GM21576 (cell line): ENCODE measurements at regions not wholly inside any gene's neighbourhood (a gene's known extent, or its start where the extent isn't known, plus 50 kb on each side); places are given as distances from the start of the nearest gene placed in this dataset.
"Not testable (repeated sequence)": the region's sequence is repeated elsewhere in the genome, so short reads cannot be mapped to it uniquely, and the experiment has no call there.

Source experiments
- ATAC-seq: cut with Tn5 transposase; IDR thresholded peaks from one replicate; pipeline ENCODE4 v1.9.1; 2021; ENCODE audit warnings: mild to moderate bottlenecking, moderate library complexity; ENCODE audit not compliant: unreplicated experiment

- ATAC-seq: not testable (repeated sequence)
Measured at GRCh38 chr16:79881107-79881506, 280.6 kb upstream of the MAF start.

GRCh38 chr16:79876332-79876730 lies 275.8 kb upstream of the MAF start:
- no peak for ATAC-seq

DNA sequence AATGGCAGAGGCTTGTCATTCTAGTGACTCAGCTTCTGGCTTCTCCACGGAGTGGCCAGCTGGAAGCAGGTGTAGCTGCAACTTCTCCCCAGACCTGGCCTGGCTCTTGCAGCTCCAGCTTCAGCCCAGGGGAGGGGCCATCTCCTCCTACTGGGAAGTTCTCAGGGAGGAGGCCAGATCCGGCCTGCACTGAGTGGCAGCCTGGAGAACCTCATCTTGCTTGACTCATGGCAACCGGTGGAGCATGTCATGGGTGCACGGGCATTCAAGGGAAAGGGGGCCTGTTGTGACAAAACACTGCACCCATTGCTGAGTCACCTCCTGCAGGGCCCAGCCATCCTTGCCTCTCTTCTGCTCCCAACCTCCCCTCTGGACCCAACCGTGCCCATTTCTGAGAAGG lies 273.9 kb upstream of the MAF start:
- no peak for ATAC-seq

DNA sequence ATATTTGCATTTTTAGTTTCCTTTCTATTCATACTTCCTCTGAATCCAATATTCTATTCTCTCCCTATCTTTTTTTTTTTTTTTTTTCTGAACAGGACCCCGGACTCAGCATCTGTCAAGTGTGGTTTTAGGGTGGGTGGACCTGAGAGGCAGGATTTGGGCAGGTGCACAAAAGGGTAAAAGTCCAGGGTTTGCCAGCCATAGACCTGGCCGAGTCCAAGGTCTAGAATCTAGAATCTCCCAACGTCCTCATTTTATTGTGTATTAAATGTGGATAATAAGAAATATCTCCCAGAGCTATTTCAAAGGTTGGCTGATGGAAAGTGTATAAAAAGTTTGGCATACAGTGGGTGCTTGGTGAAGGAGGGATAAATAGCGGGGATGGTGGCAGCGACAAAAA lies 273.3 kb upstream of the MAF start:
- ATAC-seq: no peak

DNA sequence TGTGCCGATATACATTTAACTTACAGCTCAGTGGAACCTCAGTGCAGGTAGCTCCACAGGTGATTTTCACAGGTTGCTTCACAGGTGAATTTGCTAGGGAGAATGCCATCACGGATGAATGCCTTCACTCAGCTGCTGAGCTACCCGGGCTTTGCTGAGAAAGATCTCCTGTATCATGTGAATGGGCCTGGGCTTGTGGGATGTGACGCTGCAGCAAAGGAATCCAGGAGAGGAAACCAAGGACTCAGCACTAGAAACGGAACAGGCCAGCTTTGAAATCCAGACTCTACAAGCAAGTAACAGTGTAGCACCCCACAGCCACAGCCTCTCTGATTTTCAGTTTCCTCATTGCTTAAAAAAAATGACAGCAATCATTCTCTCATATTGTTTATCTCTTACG lies 271.4 kb upstream of the MAF start:
- no peak for ATAC-seq

DNA sequence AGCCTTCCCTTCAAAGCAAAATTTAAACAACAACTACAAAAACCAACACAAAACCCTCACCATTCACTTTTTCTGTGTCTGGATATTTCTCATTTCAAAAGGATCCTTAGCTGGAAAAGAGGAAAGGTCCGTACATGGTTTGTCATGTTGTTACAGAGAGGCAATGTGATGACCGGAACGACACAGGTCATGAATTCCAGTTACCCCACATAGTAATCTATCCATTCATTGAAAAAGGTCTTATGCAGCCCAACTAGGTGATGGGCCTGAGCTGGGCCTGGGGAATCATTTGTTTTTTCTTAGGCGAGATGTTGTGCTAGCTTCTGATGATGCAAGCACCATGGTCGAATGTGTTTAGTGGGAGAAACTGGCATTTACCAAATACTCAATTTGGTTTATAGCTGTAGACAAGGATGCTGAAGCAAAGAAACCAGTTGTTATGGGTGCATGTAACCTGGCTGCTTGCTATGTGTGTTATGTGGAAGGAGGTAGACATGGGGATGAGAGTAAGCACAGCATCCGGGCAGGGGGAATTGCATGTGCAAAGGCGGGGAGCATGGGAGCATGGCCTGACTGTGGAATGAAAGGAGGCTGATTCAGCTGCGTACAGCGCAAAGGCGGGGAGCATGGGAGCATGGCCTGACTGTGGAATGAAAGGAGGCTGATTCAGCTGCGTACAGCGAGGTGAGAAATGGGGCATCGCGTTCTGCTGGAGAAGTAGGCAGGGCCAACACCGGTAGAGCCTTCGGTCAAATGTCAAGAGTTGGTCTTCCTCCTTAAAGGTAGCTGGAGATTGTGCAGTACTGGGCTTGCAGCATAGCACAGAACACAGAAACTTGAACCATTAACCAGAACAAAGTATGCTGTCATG lies 269.7 kb upstream of the MAF start:
- ATAC-seq: no peak

- no peak for ATAC-seq
Measured at GRCh38 chr16:79869304-79870015, 268.9 kb upstream of the MAF start.

GRCh38 chr16:79868841-79869240 lies 268.3 kb upstream of the MAF start:
- no peak for ATAC-seq

- ATAC-seq: no peak
Measured at GRCh38 chr16:79867425-79867997, 267.0 kb upstream of the MAF start.

DNA sequence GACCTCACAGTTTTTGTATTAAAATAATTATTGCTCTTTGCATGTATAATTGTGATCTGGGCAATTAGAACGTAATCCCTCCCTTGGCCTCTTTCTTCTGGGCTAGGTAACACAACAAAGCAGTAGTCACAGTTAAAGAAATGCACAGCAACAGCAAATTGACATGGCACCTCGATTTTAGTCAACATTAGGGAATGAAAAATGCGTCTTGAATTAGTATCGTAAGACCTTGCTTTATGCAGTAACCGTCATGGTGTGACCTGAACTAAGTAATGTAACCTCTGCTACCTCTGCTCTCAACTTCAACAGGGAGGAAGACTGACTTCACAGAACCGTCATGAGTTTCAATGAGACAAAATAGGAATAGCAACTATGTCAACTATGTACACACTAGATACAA lies 265.4 kb upstream of the MAF start:
- no peak for ATAC-seq

DNA sequence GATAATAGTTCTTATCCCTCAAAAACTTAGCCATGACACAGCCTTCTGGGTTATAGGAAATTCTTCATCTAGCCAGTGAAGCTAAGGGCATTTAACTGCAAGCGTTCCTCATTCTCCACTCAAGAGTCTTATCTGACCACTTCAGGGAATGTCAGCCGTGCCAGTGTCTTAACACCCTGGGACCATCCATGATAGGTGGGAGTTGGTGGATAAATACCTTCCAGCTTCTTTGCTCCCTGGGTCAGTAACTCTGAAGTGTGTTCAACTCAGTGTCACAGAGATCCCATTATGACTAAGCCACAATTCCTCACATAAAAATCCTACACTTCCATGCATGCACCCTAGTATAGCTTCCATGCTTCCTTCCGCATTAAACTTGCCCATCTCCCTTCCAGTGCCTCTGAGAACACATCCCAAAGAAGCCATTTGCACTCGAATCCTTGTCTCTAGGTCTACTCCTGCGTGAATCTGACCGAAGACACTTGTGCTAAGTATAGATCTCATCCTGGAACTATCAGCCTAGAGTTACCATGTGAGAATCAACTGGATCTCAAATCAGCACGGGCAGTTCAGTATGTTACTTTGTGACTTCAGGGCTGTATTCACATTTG lies 264.3 kb upstream of the MAF start:
- ATAC-seq: no peak

- no peak for ATAC-seq
Measured at GRCh38 chr16:79864032-79864780, 263.7 kb upstream of the MAF start.

- ATAC-seq: no peak
Measured at GRCh38 chr16:79863128-79864031, 262.8 kb upstream of the MAF start.

DNA sequence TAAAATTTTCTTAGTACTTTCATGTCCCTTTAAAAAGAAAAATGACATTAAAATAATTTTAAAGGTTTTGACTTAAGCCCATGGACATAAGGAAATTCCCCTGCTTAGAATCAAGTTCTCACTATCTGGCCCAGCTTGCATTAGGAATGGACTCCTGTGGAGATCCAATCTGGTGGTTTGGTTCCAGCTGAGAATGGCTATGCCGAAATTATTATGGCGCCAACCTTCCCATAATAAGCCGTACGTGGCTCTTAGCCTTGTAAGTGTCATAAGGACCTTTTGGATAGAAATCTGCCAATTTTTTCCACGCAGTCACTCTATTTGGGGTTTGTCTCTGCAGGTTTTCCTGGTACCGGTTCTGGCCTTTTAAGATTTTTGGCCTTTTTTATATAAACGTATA lies 262.1 kb upstream of the MAF start:
- ATAC-seq: no peak

DNA sequence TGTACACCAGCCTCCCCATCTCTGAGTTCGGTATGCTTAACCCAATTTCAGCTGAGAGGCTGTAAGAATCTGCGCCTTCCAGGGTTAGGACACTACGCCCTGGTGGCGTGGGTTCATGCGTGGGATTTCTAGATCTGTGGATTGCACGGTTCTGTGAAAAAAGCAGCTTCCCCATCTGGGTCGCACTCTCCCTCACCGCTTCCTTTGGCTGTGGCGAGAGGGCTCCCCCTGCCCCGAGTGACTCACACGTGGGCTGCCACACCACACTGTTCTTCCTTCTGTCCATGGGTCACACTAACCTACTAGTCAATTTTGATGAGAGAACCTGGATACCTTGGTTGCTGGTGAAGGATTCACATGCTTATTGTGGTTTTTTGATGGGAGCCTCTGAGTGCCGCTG lies 256.0 kb upstream of the MAF start:
- no peak for ATAC-seq

DNA sequence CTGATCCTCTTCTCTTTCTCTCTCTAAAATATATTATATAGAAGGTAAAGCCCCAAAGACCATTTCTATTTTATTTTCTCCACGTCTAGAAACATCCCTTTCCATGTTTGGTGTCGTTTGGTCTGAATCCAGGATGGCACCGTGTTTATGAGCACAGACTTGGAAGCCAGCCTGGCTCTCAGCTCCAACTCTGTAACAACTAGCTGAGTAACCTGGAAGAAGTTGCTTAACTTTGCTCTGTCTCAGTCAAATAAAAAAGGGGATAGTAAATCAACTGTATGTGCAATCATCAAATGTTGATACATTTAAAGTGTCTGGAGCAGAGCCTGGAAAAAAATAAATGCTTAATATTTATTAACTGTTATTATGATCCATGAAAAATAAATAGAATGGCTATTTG lies 249.8 kb upstream of the MAF start:
- no peak for ATAC-seq

GRCh38 chr16:79849119-79849518 lies 248.6 kb upstream of the MAF start:
- no peak for ATAC-seq

GRCh38 chr16:79848719-79849118 lies 248.2 kb upstream of the MAF start:
- no peak for ATAC-seq

DNA sequence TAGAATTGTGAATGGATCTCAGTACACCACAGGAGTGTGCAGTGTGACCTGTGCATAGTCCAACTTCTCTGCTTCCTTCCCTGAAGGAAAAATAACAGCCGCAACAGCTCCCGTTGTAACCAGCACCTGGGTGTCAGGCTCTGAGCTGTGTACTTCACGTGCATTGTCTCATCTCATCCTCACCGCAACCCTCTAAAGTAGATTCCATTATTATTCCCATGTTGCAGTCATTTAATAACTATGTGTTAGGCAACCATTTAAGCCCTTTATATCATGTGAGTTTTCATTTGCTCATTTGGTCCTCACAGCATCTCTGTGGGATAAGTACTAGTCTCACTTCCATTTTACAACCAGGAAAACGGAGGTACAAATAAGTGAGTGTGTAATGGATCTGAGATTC lies 247.0 kb upstream of the MAF start:
- ATAC-seq: no peak

- no peak for ATAC-seq
Measured at GRCh38 chr16:79847101-79847500, 246.6 kb upstream of the MAF start.
